Stimulated activated naive B cell treated with anti-CD40 and anti-IgM and Interleukin-4, amounts not matched to agents 10 μg/mL and 1 μg/mL and 100 μg/mL, for 72 hours (primary cell): ENCODE measurements at regions not wholly inside any gene's neighbourhood (a gene's known extent, or its start where the extent isn't known, plus 50 kb on each side); places are given as distances from the start of the nearest gene placed in this dataset.

Source experiments
- ATAC-seq, 2 donors: fragments of 150-1000 bp; cut with Tn5 transposase; replicated peaks; 2 replicates each; pipeline ENCODE4 v1.10.0; 2021; ENCODE audit warnings: moderate library complexity in 1 of 2
- DNase-seq: peaks from one replicate; pipeline ENCODE4 v3.0.0; 2021
- H3K27ac Mint-ChIP-seq: one replicate; pipeline ENCODE4 v1.8.0; 2022; ENCODE audit warnings: mild to moderate bottlenecking, mixed read lengths
- H3K27me3 Mint-ChIP-seq, 2 donors: one replicate each; pipeline ENCODE4 v1.8.0; 2022; ENCODE audit warnings: mixed read lengths in 2 of 2
- H3K36me3 Mint-ChIP-seq, 2 donors: one replicate each; pipeline ENCODE4 v1.8.0; 2022; ENCODE audit warnings: mixed read lengths in 2 of 2, mild to moderate bottlenecking in 1 of 2
- H3K4me1 Mint-ChIP-seq, 2 donors: one replicate each; pipeline ENCODE4 v1.8.0; 2022; ENCODE audit warnings: mixed read lengths in 2 of 2, mild to moderate bottlenecking in 1 of 2
- H3K4me3 Mint-ChIP-seq, 2 donors: one replicate each; pipeline ENCODE4 v1.8.0; 2022; ENCODE audit warnings: mild to moderate bottlenecking in 2 of 2, mixed read lengths in 2 of 2, moderate library complexity in 1 of 2
- H3K9me3 Mint-ChIP-seq, 2 donors: one replicate each; pipeline ENCODE4 v1.8.0; 2022; ENCODE audit warnings: mixed read lengths in 2 of 2, mild to moderate bottlenecking in 1 of 2

- H3K36me3 Mint-ChIP-seq: no peaks in the 10 kb centered on the region
- H3K27me3 Mint-ChIP-seq: peaks cover 0 to 18% of the 10 kb centered on the region in 2 donors
- ATAC-seq (no peak), DNase-seq (no peak)
- H3K27ac Mint-ChIP-seq: no peak overlapping the region
- H3K9me3 Mint-ChIP-seq: no peaks in the 10 kb centered on the region
- peaks cover 12 to 23% of the 10 kb centered on the region in 2 donors for H3K4me1 Mint-ChIP-seq
- H3K4me3 Mint-ChIP-seq: no peak overlapping the region
These were observed 186.2 kb downstream of the TMEM38B start for GRCh38 chr9:105880517-105880916.

GRCh38 chr9:105881021-105881420 is 186.7 kb downstream of the TMEM38B start:
- no peak for DNase-seq
- Mint-ChIP-seq H3K9me3 (no peaks in the 10 kb centered on the region), H3K27ac (no peak overlapping the region), H3K4me1 (peaks cover 12 to 23% of the 10 kb centered on the region in 2 donors), H3K27me3 (peaks cover 0 to 21% of the 10 kb centered on the region in 2 donors), H3K36me3 (no peaks in the 10 kb centered on the region), H3K4me3 (no peak overlapping the region)
- ATAC-seq: no peak

- H3K36me3 Mint-ChIP-seq: no peaks in the 10 kb centered on the region
- ATAC-seq (peak; percentile 49 to 63), DNase-seq (peak; percentile 41)
- H3K9me3 Mint-ChIP-seq: no peaks in the 10 kb centered on the region
- H3K4me1 Mint-ChIP-seq: peaks cover 12 to 23% of the 10 kb centered on the region in 2 donors
- H3K27me3 Mint-ChIP-seq: peaks cover 0 to 21% of the 10 kb centered on the region in 2 donors
- H3K4me3 Mint-ChIP-seq: no peak overlapping the region
- no peak overlapping the region for H3K27ac Mint-ChIP-seq
These were observed 187.5 kb downstream of the TMEM38B start for GRCh38 chr9:105881654-105882349.

GRCh38 chr9:105883847-105884246 is 189.5 kb downstream of the TMEM38B start:
- Mint-ChIP-seq H3K4me1 (peaks cover 15 to 21% of the 10 kb centered on the region in 2 donors), H3K9me3 (no peaks in the 10 kb centered on the region), H3K27ac (no peak overlapping the region), H3K27me3 (peaks cover 0 to 21% of the 10 kb centered on the region in 2 donors), H3K36me3 (no peaks in the 10 kb centered on the region), H3K4me3 (no peak overlapping the region)
- DNase-seq (peak; percentile 20), ATAC-seq (peak; percentile 90 to 95)

GRCh38 chr9:105884416-105884815 is 190.1 kb downstream of the TMEM38B start:
- Mint-ChIP-seq H3K36me3 (no peaks in the 10 kb centered on the region), H3K27ac (no peak overlapping the region), H3K9me3 (no peaks in the 10 kb centered on the region), H3K4me3 (no peak overlapping the region), H3K4me1 (peaks cover 11 to 16% of the 10 kb centered on the region in 2 donors), H3K27me3 (peaks cover 0 to 21% of the 10 kb centered on the region in 2 donors)
- ATAC-seq (no peak), DNase-seq (no peak)

GRCh38 chr9:105886136-105886535 is 191.8 kb downstream of the TMEM38B start:
- Mint-ChIP-seq H3K27ac (no peak overlapping the region), H3K9me3 (no peaks in the 10 kb centered on the region), H3K4me1 (peaks cover 13 to 23% of the 10 kb centered on the region in 2 donors), H3K36me3 (no peaks in the 10 kb centered on the region), H3K4me3 (no peak overlapping the region), H3K27me3 (peaks cover 0 to 13% of the 10 kb centered on the region in 2 donors)
- ATAC-seq (no peak), DNase-seq (no peak)

- Mint-ChIP-seq H3K4me3 (no peak overlapping the region), H3K4me1 (peaks cover 13 to 23% of the 10 kb centered on the region in 2 donors), H3K9me3 (no peaks in the 10 kb centered on the region), H3K36me3 (no peaks in the 10 kb centered on the region), H3K27me3 (peaks cover 0 to 13% of the 10 kb centered on the region in 2 donors), H3K27ac (no peak overlapping the region)
- ATAC-seq (no peak), DNase-seq (no peak)
These were observed 193.3 kb downstream of the TMEM38B start for GRCh38 chr9:105887679-105888078.

- no peak for DNase-seq
- Mint-ChIP-seq H3K27ac (no peak overlapping the region), H3K36me3 (no peaks in the 10 kb centered on the region)
These were observed 195.9 kb downstream of the TMEM38B start for GRCh38 chr9:105890046-105890822.

GRCh38 chr9:105900123-105900522 is 205.8 kb downstream of the TMEM38B start:
- H3K4me3 Mint-ChIP-seq: no peak overlapping the region
- H3K36me3 Mint-ChIP-seq: no peaks in the 10 kb centered on the region
- H3K27me3 Mint-ChIP-seq: peaks cover 5 to 6% of the 10 kb centered on the region in 2 donors
- ATAC-seq: no peak
- H3K27ac Mint-ChIP-seq: no peak overlapping the region
- DNase-seq: no peak
- peaks cover 3 to 6% of the 10 kb centered on the region in 2 donors for H3K4me1 Mint-ChIP-seq
- peaks cover 0 to 5% of the 10 kb centered on the region in 2 donors for H3K9me3 Mint-ChIP-seq

More at GRCh38 chr9:105890046-105890822, 195.9 kb downstream of the TMEM38B start:
- Mint-ChIP-seq H3K9me3 (no peaks in the 10 kb centered on the region), H3K4me3 (no peak overlapping the region), H3K27me3 (peaks cover 0 to 6% of the 10 kb centered on the region in 2 donors), H3K4me1 (peaks cover 5 to 8% of the 10 kb centered on the region in 2 donors)
- ATAC-seq: peak; percentile 51 to 60

GRCh38 chr9:105901514-105902109 is 207.3 kb downstream of the TMEM38B start:
- Mint-ChIP-seq H3K4me3 (no peak overlapping the region), H3K4me1 (peaks cover 3 to 6% of the 10 kb centered on the region in 2 donors), H3K9me3 (peaks cover 0 to 3% of the 10 kb centered on the region in 2 donors), H3K27ac (no peak overlapping the region), H3K36me3 (no peaks in the 10 kb centered on the region), H3K27me3 (peaks cover 5 to 6% of the 10 kb centered on the region in 2 donors)
- DNase-seq (no peak), ATAC-seq (peak; percentile 92 to 93)

- Mint-ChIP-seq H3K27me3 (no peaks in the 10 kb centered on the region), H3K4me1 (no peaks in the 10 kb centered on the region), H3K36me3 (no peaks in the 10 kb centered on the region), H3K4me3 (no peak overlapping the region), H3K9me3 (peaks cover 0 to 2% of the 10 kb centered on the region in 2 donors), H3K27ac (no peak overlapping the region)
- DNase-seq (no peak), ATAC-seq (no peak)
These were observed 213.7 kb downstream of the TMEM38B start for GRCh38 chr9:105908069-105908468.

GRCh38 chr9:105911104-105911911 is 217.0 kb downstream of the TMEM38B start:
- Mint-ChIP-seq H3K27ac (no peak overlapping the region), H3K4me1 (no peaks in the 10 kb centered on the region), H3K9me3 (peaks cover 0 to 2% of the 10 kb centered on the region in 2 donors), H3K36me3 (no peaks in the 10 kb centered on the region), H3K27me3 (no peaks in the 10 kb centered on the region), H3K4me3 (no peak overlapping the region)
- DNase-seq: no peak
- ATAC-seq: no peak

GRCh38 chr9:105912157-105912862 is 218.0 kb downstream of the TMEM38B start:
- Mint-ChIP-seq H3K4me1 (no peaks in the 10 kb centered on the region), H3K27me3 (no peaks in the 10 kb centered on the region), H3K27ac (no peak overlapping the region), H3K4me3 (no peak overlapping the region), H3K36me3 (no peaks in the 10 kb centered on the region), H3K9me3 (no peaks in the 10 kb centered on the region)
- ATAC-seq: no peak
- DNase-seq: no peak
